Activated B cell treated with CpG ODN at 0.5 μM for 24 hours (primary cell): ENCODE measurements at regions not wholly inside any gene's neighbourhood (a gene's known extent, or its start where the extent isn't known, plus 50 kb on each side); places are given as distances from the start of the nearest gene placed in this dataset.

ENCODE experiments used
- ATAC-seq: fragments of 200-7000 bp; cut with Tn5 transposase; one replicate; pipeline ENCODE4 v1.10.0; 2021; ENCODE audit warnings: low read depth, mild to moderate bottlenecking, moderate library complexity
- CTCF ChIA-PET: fragments of 350-600 bp; sonication (Branson Sonifier 250); formaldehyde crosslinking; loops from one replicate; lab custom pipeline; 2021; ENCODE audit warnings: antibody characterized with exemption; lab: Charles Lee
- POLR2A ChIA-PET: fragments of 350-600 bp; sonication (Branson Sonifier 250); formaldehyde crosslinking; loops from one replicate; lab custom pipeline; 2021; ENCODE audit warnings: antibody characterized with exemption; lab: Charles Lee
- DNase-seq: peaks from one replicate; pipeline ENCODE4 v3.0.0; 2022
- H3K27ac Mint-ChIP-seq: one replicate; pipeline ENCODE4 v1.8.0; 2020; ENCODE audit warnings: mixed read lengths
- H3K27me3 Mint-ChIP-seq: one replicate; pipeline ENCODE4 v1.8.0; 2021; ENCODE audit warnings: mixed read lengths
- H3K36me3 Mint-ChIP-seq: one replicate; pipeline ENCODE4 v1.8.0; 2021; ENCODE audit warnings: low read depth, mixed read lengths
- H3K4me1 Mint-ChIP-seq: one replicate; pipeline ENCODE4 v1.8.0; 2021; ENCODE audit warnings: mixed read lengths
- H3K4me3 Mint-ChIP-seq: one replicate; pipeline ENCODE4 v1.8.0; 2020; ENCODE audit warnings: mild to moderate bottlenecking, mixed read lengths
- H3K9me3 Mint-ChIP-seq: one replicate; pipeline ENCODE4 v1.8.0; 2020; ENCODE audit warnings: mixed read lengths
- intact Hi-C: fragments of 100-400 bp; cut with micrococcal nuclease; formaldehyde crosslinking; loops from one replicate; pipeline ENCODE4 v1.15.1; 2024
- TF ChIP-seq, protein P1 (sequence below): fragments of 200-600 bp; IDR thresholded peaks from one replicate; pipeline ENCODE4 v1.8.0; 2022; ENCODE audit warnings: antibody characterized with exemption, mild to moderate bottlenecking

DNA sequence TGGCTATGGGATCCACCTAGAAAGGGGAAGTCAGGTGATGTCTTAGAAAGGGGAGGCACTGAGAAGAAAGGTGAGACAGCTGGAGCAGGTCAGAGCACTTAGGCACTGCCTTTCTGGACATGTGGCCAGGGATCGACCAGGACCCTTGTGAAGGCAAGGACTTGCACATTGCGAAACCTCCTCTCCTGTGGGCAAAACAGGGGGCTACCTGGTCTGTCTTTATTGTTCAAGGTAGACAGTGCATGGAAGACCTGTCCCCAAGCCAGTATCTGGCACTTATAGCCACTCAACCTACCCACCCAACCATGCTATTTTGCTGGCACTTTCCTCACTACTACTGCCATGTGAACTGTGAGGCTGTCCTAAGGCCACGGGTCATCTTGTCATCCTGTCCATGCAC is 67.2 kb downstream of the NAV1 start:
- TF ChIP-seq, protein P1, sequence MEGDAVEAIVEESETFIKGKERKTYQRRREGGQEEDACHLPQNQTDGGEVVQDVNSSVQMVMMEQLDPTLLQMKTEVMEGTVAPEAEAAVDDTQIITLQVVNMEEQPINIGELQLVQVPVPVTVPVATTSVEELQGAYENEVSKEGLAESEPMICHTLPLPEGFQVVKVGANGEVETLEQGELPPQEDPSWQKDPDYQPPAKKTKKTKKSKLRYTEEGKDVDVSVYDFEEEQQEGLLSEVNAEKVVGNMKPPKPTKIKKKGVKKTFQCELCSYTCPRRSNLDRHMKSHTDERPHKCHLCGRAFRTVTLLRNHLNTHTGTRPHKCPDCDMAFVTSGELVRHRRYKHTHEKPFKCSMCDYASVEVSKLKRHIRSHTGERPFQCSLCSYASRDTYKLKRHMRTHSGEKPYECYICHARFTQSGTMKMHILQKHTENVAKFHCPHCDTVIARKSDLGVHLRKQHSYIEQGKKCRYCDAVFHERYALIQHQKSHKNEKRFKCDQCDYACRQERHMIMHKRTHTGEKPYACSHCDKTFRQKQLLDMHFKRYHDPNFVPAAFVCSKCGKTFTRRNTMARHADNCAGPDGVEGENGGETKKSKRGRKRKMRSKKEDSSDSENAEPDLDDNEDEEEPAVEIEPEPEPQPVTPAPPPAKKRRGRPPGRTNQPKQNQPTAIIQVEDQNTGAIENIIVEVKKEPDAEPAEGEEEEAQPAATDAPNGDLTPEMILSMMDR = no peak
- Mint-ChIP-seq H3K4me3 (no peak overlapping the region), H3K27ac (no peak overlapping the region), H3K27me3 (no peaks in the 10 kb centered on the region), H3K4me1 (no peaks in the 10 kb centered on the region), H3K36me3 (no peaks in the 10 kb centered on the region), H3K9me3 (no peaks in the 10 kb centered on the region)
- ATAC-seq (no peak), DNase-seq (no peak)
- ChIA-PET CTCF (no interaction called here), POLR2A (no interaction called here)
- intact Hi-C loops = no loop called here

DNA sequence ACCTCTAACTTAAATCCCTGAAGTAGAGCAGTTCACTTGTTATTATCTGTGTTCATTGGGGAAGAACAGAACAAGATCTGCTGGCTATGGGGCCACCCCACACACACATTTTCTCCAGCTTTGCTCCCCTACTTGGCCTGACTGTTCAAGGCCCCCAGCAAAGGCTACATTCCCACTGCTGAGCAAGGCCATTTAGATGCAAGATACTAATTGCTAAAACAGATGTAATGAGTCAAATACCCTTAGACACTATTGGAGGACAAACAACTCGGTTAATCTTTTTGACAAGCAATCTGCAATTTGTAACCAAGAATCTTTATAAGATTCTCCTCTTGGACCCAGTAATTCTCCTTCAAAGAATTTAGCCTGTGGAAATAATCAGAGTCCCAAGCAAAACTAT is 67.7 kb downstream of the NAV1 start:
- intact Hi-C loops = no loop called here
- DNase-seq = no peak
- H3K4me1 Mint-ChIP-seq = no peaks in the 10 kb centered on the region
- ATAC-seq = no peak
- no peaks in the 10 kb centered on the region for H3K9me3 Mint-ChIP-seq
- H3K4me3 Mint-ChIP-seq = no peak overlapping the region
- TF ChIP-seq, protein P1 = no peak
- no peak overlapping the region for H3K27ac Mint-ChIP-seq
- no peaks in the 10 kb centered on the region for H3K27me3 Mint-ChIP-seq
- ChIA-PET POLR2A (no interaction called here), CTCF (no interaction called here)
- H3K36me3 Mint-ChIP-seq = no peaks in the 10 kb centered on the region

DNA sequence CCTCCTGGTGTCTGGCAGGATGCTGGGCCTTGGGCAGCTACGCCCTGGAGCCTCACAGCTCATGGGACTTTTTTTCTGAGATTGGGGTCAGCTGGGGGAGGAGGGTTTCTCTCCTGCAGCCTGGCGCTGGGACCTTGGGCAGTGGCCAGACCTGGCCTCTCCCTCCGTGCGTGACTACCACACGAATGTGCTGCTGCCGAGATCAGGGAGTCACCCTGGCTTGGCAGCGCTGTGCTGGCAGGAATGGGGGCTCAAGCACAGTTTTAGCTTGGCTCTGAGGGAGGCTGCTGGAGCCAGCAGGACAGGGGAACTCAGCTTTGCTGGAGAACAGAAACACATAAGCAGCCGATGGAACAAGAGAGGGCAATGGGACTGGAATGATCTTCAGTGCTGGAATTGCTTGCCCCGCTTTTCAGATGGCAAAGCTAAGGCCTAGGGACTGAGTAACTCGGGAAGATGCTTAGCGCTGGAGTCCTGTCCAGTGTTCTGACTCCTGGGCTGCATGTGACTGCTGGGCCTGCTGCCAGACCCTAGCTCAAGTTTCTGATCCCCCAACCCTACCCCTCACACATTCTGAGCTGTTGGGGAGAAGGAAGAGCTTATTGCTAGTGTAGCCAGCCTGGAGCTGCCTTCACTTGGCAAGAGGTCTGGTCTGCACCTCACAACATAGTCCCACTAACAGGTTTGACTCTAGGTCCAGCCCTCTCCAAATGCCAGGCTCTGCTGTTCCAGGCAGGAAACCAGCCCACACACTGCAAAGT is 69.9 kb downstream of the NAV1 start:
- CTCF ChIA-PET = no interaction called here

DNA sequence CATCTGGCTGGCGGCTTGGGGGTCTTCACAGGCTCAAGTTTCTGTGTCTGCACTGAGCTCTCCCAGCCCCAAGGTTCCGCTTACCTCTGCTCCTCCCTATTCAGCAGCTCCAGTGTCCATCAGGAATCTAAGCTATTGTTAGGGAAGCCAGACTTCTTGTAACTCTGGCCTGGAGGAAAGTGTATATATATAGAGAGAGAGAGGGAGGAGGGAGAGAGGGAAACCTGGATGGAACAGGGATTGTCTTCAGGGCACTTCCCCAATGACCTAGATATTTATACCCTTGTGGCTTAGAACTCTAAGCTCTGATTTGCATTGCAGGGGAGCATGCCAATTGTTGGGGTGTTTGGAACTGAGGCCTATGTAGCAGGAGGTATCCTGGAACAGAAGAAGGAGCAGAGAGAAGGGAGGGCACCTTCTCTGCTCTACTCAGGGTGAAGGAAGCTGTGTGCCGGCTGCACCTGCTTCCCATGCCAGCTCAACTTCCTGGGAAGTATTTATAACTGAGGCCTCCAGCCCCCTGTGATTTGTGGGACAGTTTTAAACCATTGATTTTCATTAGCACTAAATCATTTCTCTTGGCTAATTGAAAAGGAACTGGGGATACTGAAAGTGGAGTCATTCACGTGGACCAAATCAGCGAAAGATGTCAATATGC is 70.9 kb downstream of the NAV1 start:
- H3K27ac Mint-ChIP-seq = no peak overlapping the region
- ChIA-PET CTCF (no interaction called here), POLR2A (no interaction called here)
- no peaks in the 10 kb centered on the region for H3K4me1 Mint-ChIP-seq
- ATAC-seq (no peak), DNase-seq (no peak)
- no peaks in the 10 kb centered on the region for H3K9me3 Mint-ChIP-seq
- TF ChIP-seq, protein P1 = no peak
- H3K4me3 Mint-ChIP-seq = no peak overlapping the region
- peaks cover 4% of the 10 kb centered on the region for H3K27me3 Mint-ChIP-seq
- no peaks in the 10 kb centered on the region for H3K36me3 Mint-ChIP-seq
- intact Hi-C loops = no loop called here

More for the DNA sequence above, 69.9 kb downstream of the NAV1 start:
- Mint-ChIP-seq H3K27me3 (no peaks in the 10 kb centered on the region), H3K4me1 (no peaks in the 10 kb centered on the region), H3K9me3 (no peaks in the 10 kb centered on the region), H3K36me3 (no peaks in the 10 kb centered on the region), H3K4me3 (no peak overlapping the region), H3K27ac (no peak overlapping the region)
- intact Hi-C loops = no loop called here
- TF ChIP-seq, protein P1 = no peak
- DNase-seq = no peak
- POLR2A ChIA-PET = no interaction called here
- no peak for ATAC-seq

DNA sequence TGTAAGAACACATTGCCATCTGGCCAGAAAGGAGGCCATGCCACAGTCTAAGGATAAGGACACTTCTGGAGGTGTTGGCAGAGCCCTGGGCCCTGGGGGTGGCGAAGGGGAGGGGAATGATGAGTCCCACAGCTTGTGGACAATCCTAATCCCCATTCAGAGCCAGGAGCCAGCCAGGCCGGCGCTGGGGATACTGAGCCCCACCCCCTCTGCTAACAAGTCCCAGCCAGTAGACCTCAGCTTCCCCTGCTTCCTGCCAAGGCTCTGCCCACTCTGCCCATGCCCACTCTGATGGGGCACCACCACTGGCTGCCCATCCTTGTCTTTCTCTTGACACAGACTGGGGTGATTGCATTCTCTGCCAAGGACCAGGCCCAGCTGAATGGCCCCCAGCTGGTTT is 71.9 kb downstream of the NAV1 start:
- ChIA-PET POLR2A (no interaction called here), CTCF (no interaction called here)
- TF ChIP-seq, protein P1 = no peak
- intact Hi-C loops = no loop called here
- ATAC-seq (no peak), DNase-seq (no peak)
- Mint-ChIP-seq H3K27me3 (peaks cover 4% of the 10 kb centered on the region), H3K27ac (no peak overlapping the region), H3K4me3 (no peak overlapping the region), H3K9me3 (no peaks in the 10 kb centered on the region), H3K4me1 (no peaks in the 10 kb centered on the region), H3K36me3 (no peaks in the 10 kb centered on the region)
